SHP77 (cell line): ENCODE measurements at regions not wholly inside any gene's neighbourhood (a gene's known extent, or its start where the extent isn't known, plus 50 kb on each side); places are given as distances from the start of the nearest gene placed in this dataset.
"Not testable (repeated sequence)": the region's sequence is repeated elsewhere in the genome, so short reads cannot be mapped to it uniquely, and the experiment has no call there.

Experiments used
- DNase-seq, 2 experiments: peaks; one replicate each; lab custom pipeline; 2025; lab: John Stamatoyannopoulos, UW

- DNase-seq = no peak
Measured at GRCh38 chr12:92421701-92422100, 276.1 kb upstream of the BTG1 start.

DNA sequence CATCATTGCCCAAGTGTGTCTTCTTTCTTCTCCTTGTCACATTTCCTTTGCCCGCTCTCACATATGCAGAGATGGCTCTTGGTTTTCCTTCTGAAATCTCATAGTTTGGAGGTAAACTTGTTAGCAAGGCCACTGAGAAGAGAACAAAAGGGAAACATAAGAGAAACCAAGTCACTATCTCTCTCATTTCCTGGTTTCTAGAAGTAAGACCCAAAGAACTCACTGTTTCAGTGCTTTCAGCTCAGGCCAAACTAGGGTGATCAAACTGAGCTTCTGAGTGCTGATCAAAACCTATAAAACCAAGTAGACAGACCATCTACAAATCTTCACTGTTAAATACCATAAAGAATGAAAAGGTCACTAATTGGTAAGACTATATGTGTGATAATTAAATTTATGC lies 275.4 kb upstream of the BTG1 start:
- DNase-seq = no peak

GRCh38 chr12:92419201-92419600 lies 273.6 kb upstream of the BTG1 start:
- no peak for DNase-seq

- DNase-seq = no peak
Measured at GRCh38 chr12:92418381-92418780, 272.7 kb upstream of the BTG1 start.

DNA sequence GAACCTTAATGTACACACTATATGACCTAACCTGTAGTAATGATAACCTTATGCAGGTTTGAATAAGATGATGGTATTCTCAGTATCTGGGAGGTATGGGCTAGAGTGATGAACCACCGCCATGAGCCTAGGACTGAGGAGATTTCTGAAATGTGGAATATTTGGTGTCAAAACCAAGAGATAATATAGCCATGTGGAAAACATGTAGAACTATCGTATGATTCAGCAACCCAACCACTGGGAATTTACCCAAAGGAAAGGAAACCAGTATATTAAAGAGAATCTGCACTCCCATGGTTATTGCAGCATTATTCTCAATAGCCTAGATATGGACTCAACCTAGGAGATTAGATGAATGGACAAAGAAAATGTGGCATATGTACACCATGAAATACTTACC lies 271.7 kb upstream of the BTG1 start:
- DNase-seq = no peak

GRCh38 chr12:92416385-92416812 lies 270.8 kb upstream of the BTG1 start:
- DNase-seq = no peak

GRCh38 chr12:92414170-92415070 lies 268.8 kb upstream of the BTG1 start:
- no peak for DNase-seq

DNA sequence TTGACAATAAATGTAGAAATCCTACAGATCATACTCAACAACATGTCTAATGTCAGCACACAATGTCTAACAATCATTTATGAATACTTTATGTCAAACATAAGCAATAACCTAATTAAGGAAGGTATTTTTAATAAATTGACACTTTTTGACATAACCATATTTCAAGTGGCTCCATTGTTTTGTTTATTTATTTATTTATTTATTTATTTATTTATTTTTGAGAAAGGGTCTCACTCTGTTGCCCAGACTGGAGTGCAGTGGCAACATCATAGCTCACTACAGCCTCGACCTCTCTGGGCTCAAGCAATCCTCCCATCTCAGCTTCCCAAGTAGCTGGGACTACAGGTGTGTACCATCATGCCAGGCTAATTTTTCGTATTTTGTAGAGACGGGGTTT lies 267.6 kb upstream of the BTG1 start:
- no peak for DNase-seq

GRCh38 chr12:92412856-92413255 lies 267.2 kb upstream of the BTG1 start:
- DNase-seq = no peak

GRCh38 chr12:92411687-92412086 lies 266.0 kb upstream of the BTG1 start:
- no peak for DNase-seq

- peak; percentile 29 to 36 for DNase-seq
Measured at GRCh38 chr12:92408072-92408900, 262.6 kb upstream of the BTG1 start.

- not testable (repeated sequence) for DNase-seq
Measured at GRCh38 chr12:92406404-92407070, 260.9 kb upstream of the BTG1 start.

DNA sequence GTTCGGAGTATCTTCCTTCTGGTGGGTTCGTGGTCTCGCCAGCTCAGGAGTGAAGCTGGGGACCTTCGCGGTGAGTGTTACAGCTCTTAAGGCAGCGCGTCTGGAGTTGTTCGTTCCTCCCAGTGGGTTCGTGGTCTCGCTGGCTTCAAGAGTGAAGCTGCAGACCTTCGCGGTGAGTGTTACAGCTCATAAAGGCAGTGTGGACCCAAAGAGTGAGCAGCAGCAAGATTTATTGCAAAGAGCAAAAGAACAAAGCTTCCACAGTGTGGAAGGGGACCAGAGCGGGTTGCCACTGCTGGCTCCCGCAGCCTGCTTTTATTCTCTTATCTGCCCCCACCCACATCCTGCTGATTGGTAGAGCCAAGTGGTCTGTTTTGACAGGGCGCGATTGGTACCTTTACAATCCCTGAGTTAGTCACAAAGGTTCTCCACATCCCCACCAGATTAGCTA lies 260.2 kb upstream of the BTG1 start:
- DNase-seq = not testable (repeated sequence)

- no peak for DNase-seq
Measured at GRCh38 chr12:92404921-92405320, 259.3 kb upstream of the BTG1 start.

DNA sequence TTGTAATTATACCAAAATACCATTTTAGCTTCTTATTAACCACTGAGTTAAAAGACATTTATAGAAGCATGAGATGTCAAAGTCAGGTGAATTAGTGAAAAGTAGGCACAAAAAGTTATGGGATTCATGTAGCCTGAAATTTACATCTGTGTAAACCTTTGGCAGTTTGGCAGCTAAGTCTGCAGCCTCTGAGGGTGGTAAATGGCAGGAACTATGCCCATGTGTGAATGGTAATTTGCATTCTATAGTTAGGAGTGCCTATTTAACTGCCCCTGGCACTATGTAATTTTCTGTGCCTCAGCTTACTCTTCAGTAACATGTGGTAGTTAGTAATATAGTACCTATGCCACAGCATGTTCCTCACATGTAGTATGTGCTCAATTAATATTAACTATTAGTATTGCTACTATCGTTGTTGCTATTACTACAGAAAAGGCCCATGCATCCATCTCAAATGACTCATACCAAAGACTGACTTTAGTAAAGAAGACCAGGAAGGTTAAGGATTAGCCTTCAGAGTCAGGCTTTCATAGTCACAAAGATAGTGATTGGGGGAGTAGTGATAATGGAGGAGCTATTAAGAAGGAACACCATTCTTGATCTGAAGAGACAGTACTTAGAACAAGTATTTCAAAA lies 258.7 kb upstream of the BTG1 start:
- no peak for DNase-seq

- DNase-seq = no peak
Measured at GRCh38 chr12:92403210-92404175, 257.8 kb upstream of the BTG1 start.

DNA sequence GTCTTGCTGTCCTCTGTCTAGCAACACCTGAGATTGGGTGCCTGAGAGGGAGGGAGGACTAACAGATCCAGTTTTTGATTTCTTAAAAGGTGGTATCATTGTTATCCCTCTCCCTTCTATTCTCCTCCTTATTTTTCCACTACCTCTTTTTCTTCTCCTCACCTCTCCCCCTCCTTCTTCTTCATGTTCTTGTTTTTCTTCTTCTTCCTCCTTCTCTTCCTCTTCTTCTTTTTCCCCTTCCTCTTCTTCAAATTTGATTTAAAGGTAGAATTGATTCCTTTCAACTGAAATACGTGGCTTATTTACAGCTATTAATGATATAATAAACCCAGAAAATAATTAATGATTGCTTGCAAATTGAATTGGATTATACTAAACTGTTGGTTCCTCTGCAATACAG lies 256.8 kb upstream of the BTG1 start:
- no peak for DNase-seq

- no peak for DNase-seq
Measured at GRCh38 chr12:92400006-92400405, 254.4 kb upstream of the BTG1 start.

GRCh38 chr12:92398565-92399309 lies 253.1 kb upstream of the BTG1 start:
- DNase-seq = no peak
